Smooth muscle cell (in vitro differentiated cells): ENCODE measurements at regions not wholly inside any gene's neighbourhood (a gene's known extent, or its start where the extent isn't known, plus 50 kb on each side); places are given as distances from the start of the nearest gene placed in this dataset.
A peak's percentile ranks its signal among the peaks of the same experiment; 100 is the strongest.

Source experiments
- DNase-seq: peaks from one replicate; lab custom pipeline; 2025; ENCODE audit not compliant: unreplicated experiment; lab: John Stamatoyannopoulos, UW
- H2AFZ ChIP-seq: fragments of 200-600 bp; sonication (generic); 2 replicates; pipeline ENCODE4 v1.6.0; 2016; ENCODE audit warnings: antibody characterized with exemption, low read depth, mild to moderate bottlenecking
- H3F3A ChIP-seq: fragments of 200-600 bp; sonication (generic); 2 replicates; pipeline ENCODE4 v1.6.0; 2017; ENCODE audit warnings: antibody characterized with exemption, low read depth
- H3K27ac ChIP-seq: fragments of 200-600 bp; sonication (generic); 2 replicates; pipeline ENCODE4 v1.5.1; 2016; ENCODE audit warnings: low read depth, mild to moderate bottlenecking
- H3K27me3 ChIP-seq: fragments of 200-600 bp; sonication (generic); 2 replicates; pipeline ENCODE4 v1.6.1; 2016; ENCODE audit warnings: low read depth, mild to moderate bottlenecking
- H3K36me3 ChIP-seq: fragments of 200-600 bp; sonication (generic); 2 replicates; pipeline ENCODE4 v1.5.1; 2016; ENCODE audit warnings: low read depth
- H3K4me1 ChIP-seq: fragments of 200-600 bp; sonication (generic); 2 replicates; pipeline ENCODE4 v1.5.1; 2016; ENCODE audit warnings: low read depth
- H3K4me2 ChIP-seq: fragments of 200-600 bp; sonication (generic); 2 replicates; pipeline ENCODE4 v1.6.0; 2016; ENCODE audit warnings: mild to moderate bottlenecking
- H3K4me3 ChIP-seq: fragments of 200-600 bp; sonication (generic); 2 replicates; pipeline ENCODE4 v1.5.1; 2016; ENCODE audit warnings: mild to moderate bottlenecking
- H3K79me2 ChIP-seq: fragments of 200-600 bp; sonication (generic); 2 replicates; pipeline ENCODE4 v1.6.0; 2016; ENCODE audit warnings: low read depth, mild to moderate bottlenecking
- H3K9ac ChIP-seq: fragments of 200-600 bp; sonication (generic); 2 replicates; pipeline ENCODE4 v1.6.0; 2016; ENCODE audit warnings: low read depth
- H3K9me3 ChIP-seq: fragments of 200-600 bp; sonication (generic); replicated peaks from 2 replicates; pipeline ENCODE4 v1.5.1; 2016; ENCODE audit warnings: low read depth
- H4K20me1 ChIP-seq: fragments of 200-600 bp; sonication (generic); 2 replicates; pipeline ENCODE4 v1.6.0; 2016; ENCODE audit warnings: low read depth
- CTCF ChIP-seq: fragments of 200-600 bp; sonication (generic); IDR thresholded peaks from 2 replicates; pipeline ENCODE4 v1.5.1; 2017; ENCODE audit warnings: borderline replicate concordance, mild to moderate bottlenecking, antibody characterized with exemption; ENCODE audit not compliant: insufficient read depth, poor library complexity, severe bottlenecking
- WGBS: methylation state at CpG from one replicate; pipeline ENCODE4 v1.1.7; 2016; ENCODE audit warnings: low lambda C conversion rate; 5-methylcytosine and 5-hydroxymethylcytosine counted together

GRCh38 chr1:163744301-163744887, 422.6 kb downstream of the NUF2 start:
- no peak for TF ChIP-seq CTCF
- Histone ChIP-seq H3F3A (no peaks in the 10 kb centered on the region), H3K27me3 (no peaks in the 10 kb centered on the region), H3K4me3 (no peak overlapping the region), H3K9me3 (no peaks in the 10 kb centered on the region), H3K36me3 (no peaks in the 10 kb centered on the region), H3K27ac (no peak overlapping the region), H4K20me1 (no peaks in the 10 kb centered on the region), H3K4me2 (no peak overlapping the region), H3K9ac (no peak overlapping the region), H2AFZ (no peak overlapping the region), H3K79me2 (no peaks in the 10 kb centered on the region), H3K4me1 (peaks cover 11% of the 10 kb centered on the region)
- 93% methylated on average over 2 of the region's 2 CpGs for WGBS
- no peak for DNase-seq

GRCh38 chr1:163745204-163745603, 423.4 kb downstream of the NUF2 start:
- H4K20me1 ChIP-seq, result no peaks in the 10 kb centered on the region
- TF ChIP-seq CTCF, result no peak
- H3K9ac ChIP-seq, result no peak overlapping the region
- H3F3A ChIP-seq, result no peaks in the 10 kb centered on the region
- no peak overlapping the region for H3K27ac ChIP-seq
- no peaks in the 10 kb centered on the region for H3K36me3 ChIP-seq
- H3K4me2 ChIP-seq, result no peak overlapping the region
- no peaks in the 10 kb centered on the region for H3K79me2 ChIP-seq
- H3K4me3 ChIP-seq, result no peak overlapping the region
- 86% methylated on average over 2 of the region's 2 CpGs for WGBS
- H3K4me1 ChIP-seq, result peaks cover 11% of the 10 kb centered on the region
- no peaks in the 10 kb centered on the region for H3K9me3 ChIP-seq
- no peak for DNase-seq
- H3K27me3 ChIP-seq, result no peaks in the 10 kb centered on the region
- H2AFZ ChIP-seq, result no peak overlapping the region

DNA sequence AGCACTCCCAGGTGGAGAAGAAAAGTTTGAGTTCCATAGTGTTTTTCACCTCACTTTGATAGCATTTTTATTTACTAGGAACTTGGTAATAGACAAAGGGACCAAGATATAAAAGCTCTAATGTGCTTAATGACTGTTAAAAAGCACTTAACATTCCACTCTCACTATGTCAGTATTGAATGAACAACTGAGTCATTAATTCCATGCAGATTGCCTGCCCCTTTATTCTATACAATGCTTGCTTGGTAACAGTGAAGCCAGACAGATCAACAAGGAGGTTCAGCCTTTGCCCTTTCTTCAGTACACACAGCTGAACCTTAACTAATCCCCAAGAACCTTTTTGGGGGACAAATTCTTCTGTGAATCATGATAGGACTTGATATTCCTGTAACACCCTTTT, 425.5 kb downstream of the NUF2 start:
- H2AFZ ChIP-seq, result peak overlapping the region; percentile 5
- no peak for TF ChIP-seq CTCF
- peak overlapping the region; percentile 49 for H3K9ac ChIP-seq
- H3K36me3 ChIP-seq, result no peaks in the 10 kb centered on the region
- H3K79me2 ChIP-seq, result no peaks in the 10 kb centered on the region
- no peaks in the 10 kb centered on the region for H3K9me3 ChIP-seq
- no peaks in the 10 kb centered on the region for H3F3A ChIP-seq
- H3K4me2 ChIP-seq, result peak overlapping the region; percentile 17
- no peak for DNase-seq
- H4K20me1 ChIP-seq, result no peaks in the 10 kb centered on the region
- H3K27me3 ChIP-seq, result no peaks in the 10 kb centered on the region
- H3K4me1 ChIP-seq, result peaks cover 11% of the 10 kb centered on the region
- H3K4me3 ChIP-seq, result no peak overlapping the region
- peak overlapping the region; percentile 60 for H3K27ac ChIP-seq

DNA sequence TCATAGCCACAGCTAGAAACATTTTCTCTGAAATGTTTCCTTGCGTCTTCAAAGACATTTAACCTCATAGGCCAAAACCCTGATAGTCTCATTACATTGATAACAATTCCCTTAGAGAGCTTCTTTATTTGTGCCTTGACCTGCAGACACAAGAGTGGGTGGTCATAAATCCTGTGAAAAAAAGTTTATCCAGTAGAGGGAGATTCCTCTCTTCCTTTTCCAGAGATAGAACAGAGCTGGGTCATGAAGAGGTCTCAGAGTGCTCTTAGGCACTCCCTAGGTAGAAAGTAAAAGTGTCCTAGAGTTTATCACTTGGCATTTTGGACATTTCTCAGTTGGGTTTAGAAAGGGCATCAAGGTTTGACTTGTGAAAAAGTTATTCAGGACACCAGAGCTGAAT, 426.1 kb downstream of the NUF2 start:
- WGBS, result 40% methylated on average over 1 of the region's 1 CpG
- Histone ChIP-seq H3K4me1 (peaks cover 11% of the 10 kb centered on the region), H3K9ac (peak overlapping the region; percentile 49), H3K27ac (peak overlapping the region; percentile 60), H3K36me3 (no peaks in the 10 kb centered on the region), H3K4me3 (no peak overlapping the region), H3K27me3 (no peaks in the 10 kb centered on the region), H3K9me3 (no peaks in the 10 kb centered on the region), H3K79me2 (no peaks in the 10 kb centered on the region), H4K20me1 (no peaks in the 10 kb centered on the region), H3F3A (no peaks in the 10 kb centered on the region), H2AFZ (peak overlapping the region; percentile 5), H3K4me2 (peak overlapping the region; percentile 17)
- no peak for TF ChIP-seq CTCF
- DNase-seq, result no peak
